Right renal pelvis (tissue), 4 donors: ENCODE measurements at regions not wholly inside any gene's neighbourhood (a gene's known extent, or its start where the extent isn't known, plus 50 kb on each side); places are given as distances from the start of the nearest gene placed in this dataset.
"Not testable (repeated sequence)": the region's sequence is repeated elsewhere in the genome, so short reads cannot be mapped to it uniquely, and the experiment has no call there.

Source experiments
- DNase-seq, 4 donors: peaks; one replicate each; pipeline ENCODE4 v3.0.0-alpha.2; 2013; ENCODE audit warnings: low read depth in 4 of 4, low spot score in 3 of 4, missing footprints in 1 of 4

- no peak for DNase-seq
Observed at GRCh38 chr18:51248685-51249084, 51.2 kb upstream of the MEX3C start.

GRCh38 chr18:51250006-51250405 is 52.5 kb upstream of the MEX3C start:
- DNase-seq: no peak

GRCh38 chr18:51250458-51251024 is 53.1 kb upstream of the MEX3C start:
- no peak for DNase-seq

- no peak for DNase-seq
Observed at GRCh38 chr18:51251625-51252024, 54.1 kb upstream of the MEX3C start.

- DNase-seq: no peak
Observed at GRCh38 chr18:51253476-51253875, 56.0 kb upstream of the MEX3C start.

- no peak for DNase-seq
Observed at GRCh38 chr18:51255693-51256092, 58.2 kb upstream of the MEX3C start.

DNA sequence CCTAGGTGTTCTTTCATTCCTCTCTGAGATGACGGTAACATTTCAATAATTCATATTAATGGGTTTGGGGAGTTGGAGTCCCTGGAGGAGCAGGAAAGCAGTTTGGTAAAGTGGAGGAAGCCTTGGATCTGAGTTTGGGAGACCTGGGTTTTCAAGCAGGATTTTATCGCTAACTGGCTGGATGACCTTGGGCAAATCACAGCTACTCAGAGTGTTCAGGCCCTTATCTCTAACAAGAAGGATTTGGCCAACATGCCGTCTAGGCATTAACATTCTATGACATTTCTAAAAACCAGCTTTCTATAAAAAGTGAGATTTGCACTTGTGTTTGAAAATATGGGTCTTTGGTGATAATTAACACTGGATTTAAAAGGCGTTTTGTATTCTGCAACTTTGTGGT is 59.7 kb upstream of the MEX3C start:
- no peak for DNase-seq

DNA sequence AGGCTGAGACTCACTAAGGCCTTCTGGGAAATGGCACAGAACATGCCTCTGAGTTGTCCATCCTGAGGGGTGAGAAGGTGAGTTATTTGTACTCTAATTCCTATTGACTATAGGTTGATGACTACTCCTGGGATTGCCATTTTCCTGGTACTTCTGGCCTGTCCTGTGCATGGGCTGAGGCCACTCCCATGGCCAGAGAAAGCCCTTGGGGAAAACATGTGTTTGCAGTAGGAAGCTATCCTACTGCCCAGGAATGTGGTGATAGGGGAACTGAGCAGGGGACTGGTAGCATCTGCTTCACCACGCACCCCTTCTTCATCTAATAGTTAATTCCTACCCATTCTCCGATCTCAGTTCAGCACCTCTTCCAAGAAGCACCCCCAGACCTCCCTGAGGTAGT is 62.6 kb upstream of the MEX3C start:
- DNase-seq: no peak

DNA sequence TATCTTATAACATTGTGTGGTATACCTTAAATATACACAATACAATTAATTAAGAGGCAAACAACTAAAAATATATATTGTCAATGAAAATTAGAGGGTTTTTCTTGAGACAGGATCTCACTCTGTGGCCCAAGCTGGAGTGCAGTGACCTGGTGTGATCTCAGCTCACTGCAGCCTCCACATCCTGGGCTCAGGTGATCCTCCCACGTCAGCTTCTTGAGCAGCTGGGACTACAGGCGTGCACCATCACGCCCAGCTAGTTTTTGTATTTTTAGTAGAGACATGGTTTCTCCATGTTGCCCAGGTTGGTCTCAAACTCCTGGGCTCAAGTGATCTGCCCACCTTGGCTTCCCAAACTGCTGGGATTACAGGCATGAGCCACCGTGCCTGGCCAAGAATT is 68.6 kb upstream of the MEX3C start:
- not testable (repeated sequence) for DNase-seq

DNA sequence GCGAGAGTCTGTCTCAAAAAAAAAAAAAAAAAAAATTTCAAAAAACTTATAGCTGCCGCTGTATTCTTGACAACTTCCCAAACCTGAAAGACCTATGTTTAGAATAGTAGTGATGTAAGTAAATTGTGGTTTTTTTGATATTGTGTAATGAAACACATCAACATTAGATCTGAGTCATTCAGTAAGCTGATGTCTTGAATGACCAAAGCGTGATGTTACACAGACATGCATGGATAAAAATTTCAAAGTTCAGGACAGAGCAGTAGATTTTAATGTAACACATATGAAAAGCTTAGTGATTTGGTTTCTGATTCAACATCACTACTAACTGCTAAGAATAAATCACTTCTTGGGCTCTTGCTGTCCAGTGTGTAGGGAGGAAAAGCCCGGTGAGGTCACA is 69.3 kb upstream of the MEX3C start:
- no peak for DNase-seq

DNA sequence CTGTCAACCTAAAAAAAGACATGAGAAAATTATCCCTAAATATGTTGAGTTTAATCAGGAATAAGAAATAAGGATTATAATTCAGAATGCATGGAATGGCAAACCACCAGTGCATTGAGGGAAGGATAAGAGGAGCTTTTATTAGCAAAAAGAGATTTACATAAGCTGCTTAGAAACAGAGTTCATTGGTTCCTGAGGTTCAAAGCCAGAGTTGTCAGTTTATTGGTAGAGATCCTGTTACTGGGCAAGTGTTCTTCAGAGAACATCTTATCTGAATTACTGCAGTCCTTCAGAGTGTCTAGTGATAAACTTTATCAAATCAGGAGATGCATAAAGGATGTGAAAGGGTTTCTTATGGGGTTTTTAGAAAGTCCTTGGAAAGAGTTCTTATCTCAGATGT is 76.0 kb upstream of the MEX3C start:
- DNase-seq: no peak

DNA sequence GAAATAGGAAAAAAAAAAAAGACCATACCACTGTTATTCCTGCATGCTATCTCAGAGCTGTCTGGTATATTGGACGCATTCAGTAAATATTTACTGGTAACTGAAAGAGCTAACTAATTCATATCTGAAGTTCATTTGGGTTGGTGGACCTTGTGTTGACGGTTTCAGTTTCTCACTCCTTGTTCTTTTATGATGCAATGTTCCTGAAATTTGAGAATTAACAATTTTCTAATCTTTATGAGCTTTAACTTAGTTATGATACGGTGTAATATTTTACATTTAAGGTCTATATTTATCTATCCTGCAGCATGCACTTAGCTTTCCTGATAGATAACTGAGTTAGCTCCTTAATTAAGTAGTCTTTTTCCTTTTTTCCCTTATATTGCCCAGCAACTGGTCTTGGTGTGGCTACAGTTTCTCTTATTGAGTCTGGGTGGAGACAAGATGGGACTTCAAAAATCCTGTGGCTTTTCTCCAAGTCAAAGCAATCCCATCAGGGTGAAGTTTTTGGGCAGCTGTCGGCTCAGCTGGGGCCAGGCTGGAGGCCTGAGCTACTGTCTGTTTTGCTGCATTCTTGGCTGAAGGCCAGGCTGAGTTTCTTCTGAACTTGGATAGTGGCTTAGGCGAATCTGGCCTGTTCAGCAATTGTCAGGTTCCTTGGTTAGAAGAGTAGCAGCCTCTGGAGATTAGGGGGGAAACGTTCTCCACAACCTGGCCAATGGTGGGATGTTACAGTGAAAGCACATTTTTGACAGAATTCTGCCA is 78.4 kb upstream of the MEX3C start:
- DNase-seq: no peak

DNA sequence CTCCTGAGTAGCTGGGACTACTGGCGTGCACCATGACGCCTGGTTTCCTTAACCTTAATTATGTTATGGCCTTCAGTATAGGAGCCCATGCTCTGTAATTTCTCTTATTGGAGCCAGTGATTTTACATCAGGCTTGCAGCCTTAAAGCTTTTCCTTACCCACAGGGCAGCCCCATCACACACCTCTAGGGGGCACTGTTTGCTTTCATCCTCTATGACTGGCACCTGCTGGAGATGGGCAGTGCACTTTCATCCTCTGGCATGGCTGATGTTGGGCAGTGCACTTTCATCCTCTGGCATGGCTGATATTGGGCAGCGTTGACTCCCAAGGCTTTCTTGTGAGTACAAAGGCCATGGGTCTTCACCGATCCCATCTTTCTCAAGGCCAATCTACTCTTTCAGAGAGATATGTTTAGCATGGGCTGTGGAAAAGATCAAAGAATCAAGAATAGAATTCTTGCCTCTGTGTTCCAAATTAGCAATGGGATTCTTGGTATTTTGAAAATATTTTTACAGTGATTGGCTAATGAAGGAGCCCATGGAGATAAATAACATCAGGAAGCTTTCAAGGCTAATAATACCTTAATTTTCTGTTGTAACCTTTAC is 80.7 kb upstream of the MEX3C start:
- DNase-seq: peak in 3 of 4 donors; percentile 16 to 22 (median 20)

- DNase-seq: no peak
Observed at GRCh38 chr18:51279367-51279984, 82.0 kb upstream of the MEX3C start.

DNA sequence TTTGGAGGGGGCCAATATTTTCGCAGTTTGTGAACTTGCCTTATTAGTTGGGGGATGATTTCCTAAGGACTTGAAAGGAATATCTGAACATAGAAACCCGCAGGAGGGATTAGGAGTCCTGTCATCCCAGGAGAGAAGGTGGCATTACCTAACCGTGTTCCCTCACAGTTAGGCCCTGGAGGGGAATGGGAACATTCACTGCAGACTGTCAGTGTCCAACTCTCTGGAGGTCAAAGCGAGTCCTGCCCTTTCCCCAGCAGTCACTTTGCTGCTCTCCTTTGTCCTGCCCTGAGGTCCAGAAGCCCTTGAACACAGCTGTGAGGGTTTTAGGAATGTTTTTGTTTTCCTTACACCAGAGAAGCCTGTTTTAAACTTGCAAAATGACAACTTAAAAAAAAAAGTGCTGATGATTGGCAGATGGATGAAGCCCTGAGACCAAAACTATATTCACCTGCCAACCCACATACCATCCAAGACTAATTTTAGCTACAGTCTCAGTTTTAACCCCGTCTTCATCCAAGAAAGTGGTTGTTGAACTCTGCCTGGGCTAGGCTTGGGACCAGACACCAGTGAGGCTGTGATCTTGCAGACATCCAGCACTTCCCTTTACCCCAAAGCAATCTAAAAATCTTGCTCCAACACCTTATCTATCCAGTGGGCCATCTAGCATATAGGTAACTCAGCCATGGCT is 90.5 kb upstream of the MEX3C start:
- no peak for DNase-seq

DNA sequence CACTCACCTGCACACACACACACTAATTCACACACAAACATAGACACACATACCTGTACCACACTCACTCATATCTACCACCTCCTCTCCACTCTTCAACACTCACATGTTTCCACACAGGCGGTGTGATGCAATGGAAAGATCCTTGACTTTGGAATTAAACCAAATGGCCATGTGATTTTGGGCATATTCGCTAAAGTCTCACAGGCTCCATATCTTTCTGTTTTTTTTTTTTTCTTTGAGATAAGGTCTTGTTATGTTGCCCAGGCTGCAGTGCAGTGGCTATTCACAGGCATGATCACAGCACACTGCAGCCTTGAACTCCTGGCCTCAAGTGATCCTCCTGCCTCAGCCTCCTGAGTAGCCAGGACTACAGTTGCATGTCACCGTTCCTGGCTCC is 91.1 kb upstream of the MEX3C start:
- DNase-seq: no peak

- no peak for DNase-seq
Observed at GRCh38 chr18:51290860-51291259, 93.4 kb upstream of the MEX3C start.

GRCh38 chr18:51300912-51301311 is 103.4 kb upstream of the MEX3C start:
- no peak for DNase-seq

- no peak for DNase-seq
Observed at GRCh38 chr18:51301376-51301775, 103.9 kb upstream of the MEX3C start.

DNA sequence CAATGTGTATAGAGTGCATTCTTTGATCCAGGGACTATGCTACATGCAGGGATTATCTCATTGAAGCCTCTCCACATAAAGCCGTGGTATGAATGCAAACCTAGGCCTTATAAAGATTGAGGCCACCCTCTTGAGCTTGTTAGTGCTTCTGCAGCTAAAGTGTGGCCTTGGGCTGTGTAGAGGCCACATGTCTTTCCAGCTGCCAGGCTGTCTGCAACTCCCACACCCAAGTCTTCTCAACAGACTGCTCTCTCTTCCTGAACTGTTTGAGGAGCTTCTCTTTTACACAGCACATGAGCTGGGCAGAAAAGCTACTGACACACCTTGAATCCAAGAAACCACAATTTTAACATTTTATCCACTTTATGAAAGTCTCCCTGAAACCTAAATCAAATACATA is 119.2 kb upstream of the MEX3C start:
- no peak for DNase-seq

GRCh38 chr18:51321696-51322095 is 124.2 kb upstream of the MEX3C start:
- DNase-seq: no peak
